ENCODE measurements at regions not wholly inside any gene's neighbourhood (a gene's known extent, or its start where the extent isn't known, plus 50 kb on each side); places are given as distances from the start of the nearest gene placed in this dataset.
A peak's percentile ranks its signal among the peaks of the same experiment; 100 is the strongest.

DNA sequence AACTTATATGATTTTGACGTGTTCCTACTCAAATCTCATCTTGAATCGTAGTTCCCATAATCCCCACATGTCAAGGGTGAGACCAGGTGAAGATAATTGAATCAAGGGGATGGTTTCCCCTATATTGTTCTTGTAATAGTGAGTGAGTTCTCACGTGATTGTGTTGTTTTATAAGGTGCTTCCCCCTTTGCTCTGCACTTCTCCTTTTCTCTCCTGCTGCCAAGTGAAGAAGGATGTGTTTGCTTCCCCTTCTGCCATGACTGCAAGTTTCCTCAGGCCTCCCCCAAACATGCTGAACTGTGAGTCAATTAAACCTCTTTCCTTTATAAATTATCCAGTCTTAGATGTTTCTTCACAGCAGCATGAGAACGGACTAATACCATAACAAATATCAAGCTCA, 83.2 kb downstream of the MANEA start:
- DNase-seq (no peak), ATAC-seq (replicated peaks) (peak; percentile 48 to 54)
- H3K36me3 Mint-ChIP-seq = no peaks in the 10 kb centered on the region
- no peaks in the 10 kb centered on the region for H3K4me1 Mint-ChIP-seq
- peaks cover 10 to 11% of the 10 kb centered on the region in 2 donors for H3K9me3 Mint-ChIP-seq
- H3K4me3 Mint-ChIP-seq = no peak overlapping the region
- H3K27me3 Mint-ChIP-seq = no peaks in the 10 kb centered on the region
- no peak overlapping the region for H3K27ac Mint-ChIP-seq

DNA sequence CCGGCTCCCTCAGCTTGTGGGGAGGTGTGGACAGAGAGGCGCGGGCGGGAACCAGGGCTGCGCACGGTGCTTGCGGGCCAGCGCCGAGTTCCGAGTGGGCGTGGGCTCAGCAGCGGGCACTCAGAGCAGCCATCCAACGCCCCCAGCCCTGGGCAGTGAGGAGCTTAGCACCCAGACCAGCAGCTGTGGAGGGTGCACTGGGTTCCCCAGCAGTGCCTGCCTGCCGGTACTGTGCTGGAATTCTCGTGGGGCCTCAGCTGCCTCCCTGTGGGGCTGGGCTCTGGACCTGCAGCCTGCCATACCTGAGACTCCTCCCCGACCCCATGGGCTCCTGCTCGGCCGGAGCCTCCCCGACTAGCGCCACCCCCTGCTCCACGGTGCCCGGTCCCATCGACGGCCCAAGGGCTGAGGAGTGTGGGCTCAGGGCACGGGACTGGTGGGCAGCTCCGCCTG, 92.7 kb downstream of the MANEA start:
- DNase-seq = no peak
- Mint-ChIP-seq H3K4me3 (no peak overlapping the region), H3K27me3 (no peaks in the 10 kb centered on the region), H3K36me3 (no peaks in the 10 kb centered on the region), H3K4me1 (no peaks in the 10 kb centered on the region), H3K9me3 (peaks cover 0 to 2% of the 10 kb centered on the region in 2 donors), H3K27ac (no peak overlapping the region)
- no peak for ATAC-seq (replicated peaks)

GRCh38 chr6:95676011-95676628, 98.8 kb downstream of the MANEA start:
- ATAC-seq (replicated peaks) (no peak), DNase-seq (no peak)
- Mint-ChIP-seq H3K4me3 (no peak overlapping the region), H3K36me3 (no peaks in the 10 kb centered on the region), H3K27ac (no peak overlapping the region), H3K9me3 (peaks cover 0 to 2% of the 10 kb centered on the region in 2 donors), H3K27me3 (no peaks in the 10 kb centered on the region), H3K4me1 (no peaks in the 10 kb centered on the region)

- no peaks in the 10 kb centered on the region for H3K4me1 Mint-ChIP-seq
- H3K27ac Mint-ChIP-seq = no peak overlapping the region
- no peaks in the 10 kb centered on the region for H3K27me3 Mint-ChIP-seq
- H3K36me3 Mint-ChIP-seq = no peaks in the 10 kb centered on the region
- no peak overlapping the region for H3K4me3 Mint-ChIP-seq
- DNase-seq (no peak), ATAC-seq (replicated peaks) (no peak)
- H3K9me3 Mint-ChIP-seq = no peaks in the 10 kb centered on the region
These were observed 102.6 kb downstream of the MANEA start for GRCh38 chr6:95679981-95680380.

DNA sequence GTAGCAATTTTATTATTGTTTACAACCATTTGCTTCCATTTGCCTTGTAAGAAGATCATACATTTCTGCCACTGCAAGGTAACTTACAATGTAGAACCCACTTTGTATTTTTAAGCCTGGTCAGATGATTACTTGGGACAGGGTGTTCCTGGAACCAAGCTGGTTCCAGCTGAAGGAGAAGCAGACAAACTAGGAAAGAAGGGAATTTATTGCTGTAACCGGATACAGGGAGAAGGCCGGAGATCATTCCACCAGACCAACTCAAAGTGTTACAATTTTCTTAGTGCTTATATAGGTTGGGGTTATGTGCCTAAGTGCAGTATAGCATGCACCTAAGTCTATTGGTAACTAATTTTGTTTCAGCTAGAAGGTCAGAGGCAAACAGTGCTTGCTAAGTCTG, 104.4 kb downstream of the MANEA start:
- no peaks in the 10 kb centered on the region for H3K36me3 Mint-ChIP-seq
- ATAC-seq (replicated peaks) = no peak
- H3K27ac Mint-ChIP-seq = no peak overlapping the region
- H3K4me1 Mint-ChIP-seq = no peaks in the 10 kb centered on the region
- no peak overlapping the region for H3K4me3 Mint-ChIP-seq
- H3K27me3 Mint-ChIP-seq = no peaks in the 10 kb centered on the region
- no peaks in the 10 kb centered on the region for H3K9me3 Mint-ChIP-seq
- DNase-seq = no peak

- no peak for ATAC-seq (replicated peaks)
- Mint-ChIP-seq H3K27ac (no peak overlapping the region), H3K4me1 (no peaks in the 10 kb centered on the region), H3K4me3 (no peak overlapping the region), H3K9me3 (no peaks in the 10 kb centered on the region), H3K27me3 (no peaks in the 10 kb centered on the region), H3K36me3 (no peaks in the 10 kb centered on the region)
- DNase-seq = no peak
These were observed 105.1 kb downstream of the MANEA start for GRCh38 chr6:95682476-95682875.

DNA sequence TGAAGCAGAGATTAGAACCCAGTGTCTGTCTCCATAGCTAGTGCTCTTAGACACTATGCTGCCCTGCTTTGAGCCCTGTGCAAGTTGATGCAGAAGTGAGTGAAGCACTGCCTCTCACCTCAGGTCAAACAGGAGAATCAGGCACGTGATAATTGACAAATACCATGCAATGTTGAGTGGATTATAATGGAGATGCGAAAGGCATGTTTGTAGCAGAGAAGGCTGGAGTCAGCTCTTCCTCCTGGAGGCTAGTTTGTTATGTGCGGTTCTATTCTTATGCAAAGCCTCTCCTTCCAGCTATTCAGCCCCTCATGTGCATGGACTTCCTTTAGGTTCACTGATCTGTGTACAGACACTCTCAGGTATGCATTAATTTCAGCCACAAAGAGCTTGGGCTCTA, 108.5 kb downstream of the MANEA start:
- no peak for ATAC-seq (replicated peaks)
- no peaks in the 10 kb centered on the region for H3K27me3 Mint-ChIP-seq
- no peaks in the 10 kb centered on the region for H3K36me3 Mint-ChIP-seq
- H3K4me3 Mint-ChIP-seq = no peak overlapping the region
- no peaks in the 10 kb centered on the region for H3K9me3 Mint-ChIP-seq
- H3K4me1 Mint-ChIP-seq = no peaks in the 10 kb centered on the region
- DNase-seq = no peak
- no peak overlapping the region for H3K27ac Mint-ChIP-seq

- no peak for DNase-seq
- H3K9me3 Mint-ChIP-seq = no peaks in the 10 kb centered on the region
- H3K27me3 Mint-ChIP-seq = no peaks in the 10 kb centered on the region
- H3K4me1 Mint-ChIP-seq = no peaks in the 10 kb centered on the region
- no peaks in the 10 kb centered on the region for H3K36me3 Mint-ChIP-seq
- H3K4me3 Mint-ChIP-seq = no peak overlapping the region
- H3K27ac Mint-ChIP-seq = no peak overlapping the region
- no peak for ATAC-seq (replicated peaks)
These were observed 108.9 kb downstream of the MANEA start for GRCh38 chr6:95686272-95686671.

- Mint-ChIP-seq H3K27me3 (no peaks in the 10 kb centered on the region), H3K9me3 (no peaks in the 10 kb centered on the region), H3K4me1 (no peaks in the 10 kb centered on the region), H3K4me3 (no peak overlapping the region), H3K27ac (no peak overlapping the region), H3K36me3 (no peaks in the 10 kb centered on the region)
- DNase-seq (no peak), ATAC-seq (replicated peaks) (no peak)
These were observed 109.6 kb downstream of the MANEA start for GRCh38 chr6:95686895-95687294.

- Mint-ChIP-seq H3K9me3 (no peaks in the 10 kb centered on the region), H3K27me3 (no peaks in the 10 kb centered on the region), H3K4me3 (no peak overlapping the region), H3K4me1 (no peaks in the 10 kb centered on the region), H3K36me3 (no peaks in the 10 kb centered on the region), H3K27ac (no peak overlapping the region)
- no peak for ATAC-seq (replicated peaks)
- no peak for DNase-seq
These were observed 110.5 kb downstream of the MANEA start for GRCh38 chr6:95687839-95688238.

- DNase-seq (no peak), ATAC-seq (replicated peaks) (no peak)
- no peak overlapping the region for H3K4me3 Mint-ChIP-seq
- H3K9me3 Mint-ChIP-seq = no peaks in the 10 kb centered on the region
- no peaks in the 10 kb centered on the region for H3K36me3 Mint-ChIP-seq
- no peaks in the 10 kb centered on the region for H3K4me1 Mint-ChIP-seq
- no peaks in the 10 kb centered on the region for H3K27me3 Mint-ChIP-seq
- no peak overlapping the region for H3K27ac Mint-ChIP-seq
These were observed 113.0 kb downstream of the MANEA start for GRCh38 chr6:95690328-95690727.

DNA sequence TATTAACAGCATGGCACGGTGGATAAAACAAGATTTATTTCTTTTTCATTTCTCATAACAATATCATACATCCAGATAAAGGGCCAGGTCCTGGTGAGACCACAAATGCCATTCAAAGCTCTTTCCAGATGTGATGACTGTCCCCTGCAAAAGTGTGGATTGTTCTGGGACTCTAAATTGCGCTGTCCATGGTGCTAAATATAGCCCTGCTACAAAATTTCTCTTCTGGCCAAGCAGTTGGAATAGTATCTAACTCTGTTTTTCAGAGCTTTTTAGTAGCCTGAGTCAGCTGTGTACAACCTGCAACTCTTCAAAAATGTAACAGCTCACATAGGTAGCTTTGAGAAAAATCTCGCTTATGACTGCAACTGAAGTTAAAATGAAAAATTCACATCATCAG, 115.8 kb downstream of the MANEA start:
- Mint-ChIP-seq H3K4me1 (no peaks in the 10 kb centered on the region), H3K9me3 (peaks cover 0 to 1% of the 10 kb centered on the region in 2 donors)

DNA sequence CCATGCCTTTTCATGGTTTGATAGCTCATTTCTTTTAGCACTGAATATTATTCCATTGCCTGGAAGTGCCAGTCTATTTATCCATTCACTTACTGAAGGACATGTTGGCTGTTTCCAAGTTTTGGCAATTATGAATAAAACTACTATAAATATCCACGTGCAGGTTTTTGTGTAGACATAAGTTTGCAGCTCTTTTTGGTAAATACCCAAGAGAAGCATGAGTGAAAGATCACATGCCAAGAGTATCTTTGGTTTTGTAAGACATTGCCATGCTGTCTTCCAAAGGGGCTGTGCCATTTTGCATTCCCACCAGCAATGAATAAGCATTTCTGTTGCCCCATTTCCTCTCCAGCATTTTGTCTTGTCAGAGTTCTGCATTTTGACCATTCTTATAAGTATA, 120.9 kb downstream of the MANEA start:
- no peaks in the 10 kb centered on the region for H3K4me1 Mint-ChIP-seq
- peaks cover 0 to 1% of the 10 kb centered on the region in 2 donors for H3K9me3 Mint-ChIP-seq
- DNase-seq (no peak), ATAC-seq (replicated peaks) (no peak)
- H3K27ac Mint-ChIP-seq = no peak overlapping the region
- no peaks in the 10 kb centered on the region for H3K36me3 Mint-ChIP-seq
- H3K27me3 Mint-ChIP-seq = no peaks in the 10 kb centered on the region
- H3K4me3 Mint-ChIP-seq = no peak overlapping the region

More for the DNA sequence above, 115.8 kb downstream of the MANEA start:
- Mint-ChIP-seq H3K27ac (no peak overlapping the region), H3K27me3 (no peaks in the 10 kb centered on the region), H3K4me3 (no peak overlapping the region), H3K36me3 (no peaks in the 10 kb centered on the region)
- no peak for ATAC-seq (replicated peaks)
- no peak for DNase-seq

DNA sequence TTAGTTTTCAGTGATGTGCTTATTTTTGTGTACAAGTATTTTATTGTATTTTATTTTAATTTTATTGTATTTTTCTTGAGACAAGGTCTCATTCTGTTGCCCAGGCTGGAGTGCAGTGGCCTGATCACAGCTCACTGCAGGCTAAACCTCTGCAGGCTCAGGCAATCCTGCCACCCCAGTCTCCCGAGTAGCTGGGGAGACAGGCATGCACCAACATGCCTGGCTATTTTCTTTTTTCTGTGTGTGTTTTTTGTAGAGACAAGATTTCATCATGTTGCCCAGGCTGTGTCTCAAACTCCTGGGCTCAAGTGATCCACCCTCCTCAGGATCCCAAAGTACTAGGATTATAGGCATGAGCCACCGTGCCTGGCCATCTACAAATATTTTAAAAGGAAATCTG, 146.3 kb downstream of the MANEA start:
- peaks cover 13 to 16% of the 10 kb centered on the region in 2 donors for H3K9me3 Mint-ChIP-seq
- H3K36me3 Mint-ChIP-seq = peaks cover 0 to 2% of the 10 kb centered on the region in 2 donors
- DNase-seq = no peak
- no peak overlapping the region for H3K4me3 Mint-ChIP-seq
- H3K4me1 Mint-ChIP-seq = no peaks in the 10 kb centered on the region
- ATAC-seq (replicated peaks) = no peak
- H3K27ac Mint-ChIP-seq = no peak overlapping the region
- H3K27me3 Mint-ChIP-seq = no peaks in the 10 kb centered on the region

- no peaks in the 10 kb centered on the region for H3K36me3 Mint-ChIP-seq
- DNase-seq = no peak
These were observed 148.0 kb downstream of the MANEA start for GRCh38 chr6:95725344-95725743.

GRCh38 chr6:95740157-95740556, 162.8 kb downstream of the MANEA start:
- Mint-ChIP-seq H3K4me3 (no peak overlapping the region), H3K27me3 (no peaks in the 10 kb centered on the region), H3K27ac (no peak overlapping the region), H3K9me3 (no peaks in the 10 kb centered on the region), H3K4me1 (no peaks in the 10 kb centered on the region), H3K36me3 (no peaks in the 10 kb centered on the region)
- ATAC-seq (replicated peaks) (no peak), DNase-seq (no peak)

More at GRCh38 chr6:95725344-95725743, 148.0 kb downstream of the MANEA start:
- ATAC-seq (replicated peaks) = no peak
- Mint-ChIP-seq H3K4me3 (no peak overlapping the region), H3K27ac (no peak overlapping the region), H3K27me3 (no peaks in the 10 kb centered on the region), H3K4me1 (no peaks in the 10 kb centered on the region), H3K9me3 (peaks cover 4 to 6% of the 10 kb centered on the region in 2 donors)

Measured in stimulated activated naive B cell treated with anti-CD40 and anti-IgM and Interleukin-4, amounts not matched to agents 10 μg/mL and 1 μg/mL and 100 μg/mL, for 72 hours (primary cell).